BJ (cell line): ENCODE measurements at regions not wholly inside any gene's neighbourhood (a gene's known extent, or its start where the extent isn't known, plus 50 kb on each side); places are given as distances from the start of the nearest gene placed in this dataset.

Experiments
- CTCF ChIA-PET: fragments of 350-600 bp; formaldehyde crosslinking; extraction: SDS; loops from one replicate; lab custom pipeline; 2021; ENCODE audit warnings: antibody characterized with exemption, inconsistent platforms; lab: Yijun Ruan, JAX
- POLR2A ChIA-PET: fragments of 300-600 bp; sonication (Branson Sonifier 250); formaldehyde crosslinking; extraction: SDS; loops from one replicate; lab custom pipeline; 2021; ENCODE audit warnings: antibody characterized with exemption; lab: Charles Lee
- DNase-seq: peaks from one replicate; pipeline ENCODE4 v3.0.0-alpha.2; 2011; ENCODE audit warnings: low read depth
- H3K27me3 ChIP-seq: 2 replicates; pipeline ENCODE4 v1.6.0; 2011; ENCODE audit warnings: low read length; ENCODE audit not compliant: control insufficient read depth, insufficient read depth
- H3K36me3 ChIP-seq: 2 replicates; pipeline ENCODE4 v1.5.1; 2011; ENCODE audit warnings: low read length; ENCODE audit not compliant: control insufficient read depth, insufficient read depth
- H3K4me3 ChIP-seq: 2 replicates; pipeline ENCODE4 v1.5.1; 2011; ENCODE audit warnings: low read depth, mild to moderate bottlenecking, control low read depth, low read length
- TF ChIP-seq, protein P1 (sequence below): IDR thresholded peaks from 2 replicates; pipeline ENCODE4 v1.5.1; 2011; ENCODE audit warnings: low read depth, mild to moderate bottlenecking, control low read depth, inconsistent platforms, low read length, moderate library complexity; ENCODE audit not compliant: insufficient read depth

DNA sequence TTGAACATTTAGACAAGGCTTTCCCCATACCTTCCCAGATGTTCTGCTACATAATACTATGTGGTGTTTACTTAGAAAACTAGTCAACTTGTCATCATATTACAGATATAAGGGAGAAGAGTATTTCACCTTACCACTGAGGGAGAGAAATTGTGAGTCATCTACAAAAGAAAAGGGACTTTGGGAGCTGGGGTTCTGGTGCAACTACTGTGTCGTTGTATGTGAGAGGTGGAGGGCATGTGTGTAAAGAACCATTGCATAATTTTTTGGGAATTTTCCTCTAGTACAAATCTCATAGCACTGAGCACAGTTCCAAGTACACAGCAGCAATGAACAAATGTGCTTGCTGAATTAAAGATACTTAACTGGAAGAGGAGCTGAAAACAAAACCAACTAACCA lies 665.6 kb downstream of the DHX35 start:
- TF ChIP-seq, protein P1, sequence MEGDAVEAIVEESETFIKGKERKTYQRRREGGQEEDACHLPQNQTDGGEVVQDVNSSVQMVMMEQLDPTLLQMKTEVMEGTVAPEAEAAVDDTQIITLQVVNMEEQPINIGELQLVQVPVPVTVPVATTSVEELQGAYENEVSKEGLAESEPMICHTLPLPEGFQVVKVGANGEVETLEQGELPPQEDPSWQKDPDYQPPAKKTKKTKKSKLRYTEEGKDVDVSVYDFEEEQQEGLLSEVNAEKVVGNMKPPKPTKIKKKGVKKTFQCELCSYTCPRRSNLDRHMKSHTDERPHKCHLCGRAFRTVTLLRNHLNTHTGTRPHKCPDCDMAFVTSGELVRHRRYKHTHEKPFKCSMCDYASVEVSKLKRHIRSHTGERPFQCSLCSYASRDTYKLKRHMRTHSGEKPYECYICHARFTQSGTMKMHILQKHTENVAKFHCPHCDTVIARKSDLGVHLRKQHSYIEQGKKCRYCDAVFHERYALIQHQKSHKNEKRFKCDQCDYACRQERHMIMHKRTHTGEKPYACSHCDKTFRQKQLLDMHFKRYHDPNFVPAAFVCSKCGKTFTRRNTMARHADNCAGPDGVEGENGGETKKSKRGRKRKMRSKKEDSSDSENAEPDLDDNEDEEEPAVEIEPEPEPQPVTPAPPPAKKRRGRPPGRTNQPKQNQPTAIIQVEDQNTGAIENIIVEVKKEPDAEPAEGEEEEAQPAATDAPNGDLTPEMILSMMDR, result no peak
- DNase-seq, result no peak
- Histone ChIP-seq H3K27me3 (no peaks in the 10 kb centered on the region), H3K4me3 (no peak overlapping the region), H3K36me3 (no peaks in the 10 kb centered on the region)
- POLR2A ChIA-PET, result no interaction called here
- CTCF ChIA-PET, result interaction anchor here (0.9 kb wide), 1 partner anchor 9 kb away, joined by 3 read pairs; no protein-coding TSS in a partner anchor

DNA sequence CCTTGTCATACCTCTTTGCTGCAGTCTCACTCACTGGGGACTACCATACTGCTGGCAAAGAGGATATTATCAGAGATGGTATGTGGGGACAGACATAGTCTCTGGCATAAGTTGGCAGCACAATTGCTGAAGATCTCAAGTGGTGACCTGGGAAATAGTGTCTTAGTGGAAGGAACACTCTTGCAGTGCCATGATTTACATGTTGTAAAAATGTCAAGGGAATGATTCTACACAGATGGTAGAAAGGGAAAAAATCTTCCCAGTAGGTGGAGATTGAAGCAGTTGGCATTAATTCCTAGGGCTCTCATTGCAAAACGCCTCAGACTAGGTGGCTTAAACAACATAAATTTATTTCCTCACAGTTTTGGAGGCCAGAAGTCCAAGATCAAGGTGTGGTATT lies 662.2 kb downstream of the DHX35 start:
- H3K27me3 ChIP-seq, result no peaks in the 10 kb centered on the region
- no peaks in the 10 kb centered on the region for H3K36me3 ChIP-seq
- ChIA-PET POLR2A (no interaction called here), CTCF (no interaction called here)
- TF ChIP-seq, protein P1, result no peak
- DNase-seq, result no peak
- H3K4me3 ChIP-seq, result no peak overlapping the region

DNA sequence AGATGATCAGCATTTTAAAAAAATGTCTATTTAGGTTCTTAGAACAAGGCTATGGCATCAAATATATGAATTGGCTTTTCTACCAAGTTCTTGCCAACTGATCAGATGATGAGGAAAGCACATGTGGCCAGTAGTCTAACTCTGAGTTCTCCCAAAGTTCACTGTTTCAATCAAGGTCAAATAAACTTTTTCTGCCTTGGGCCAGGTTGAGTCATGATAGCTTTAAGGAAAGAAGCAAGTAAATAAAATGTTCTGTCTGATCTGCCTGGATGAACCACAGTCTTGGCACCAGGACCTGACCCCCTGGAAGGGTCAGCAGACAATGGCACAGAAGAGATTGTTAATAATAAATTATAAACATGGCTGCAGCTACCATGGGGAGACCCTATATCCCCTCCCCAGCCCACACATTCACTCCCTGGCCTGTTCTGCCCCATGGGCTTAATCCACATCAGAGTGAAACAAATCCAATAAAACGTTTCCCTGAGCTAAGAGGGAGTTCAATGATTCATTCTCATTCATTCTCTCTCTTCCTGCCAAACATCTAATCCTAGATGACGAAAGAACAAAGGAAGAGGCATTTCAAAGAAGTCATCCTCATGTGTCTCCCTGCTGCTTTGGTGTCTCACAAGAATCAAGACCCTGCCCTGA lies 661.6 kb downstream of the DHX35 start:
- CTCF ChIA-PET, result no interaction called here

DNA sequence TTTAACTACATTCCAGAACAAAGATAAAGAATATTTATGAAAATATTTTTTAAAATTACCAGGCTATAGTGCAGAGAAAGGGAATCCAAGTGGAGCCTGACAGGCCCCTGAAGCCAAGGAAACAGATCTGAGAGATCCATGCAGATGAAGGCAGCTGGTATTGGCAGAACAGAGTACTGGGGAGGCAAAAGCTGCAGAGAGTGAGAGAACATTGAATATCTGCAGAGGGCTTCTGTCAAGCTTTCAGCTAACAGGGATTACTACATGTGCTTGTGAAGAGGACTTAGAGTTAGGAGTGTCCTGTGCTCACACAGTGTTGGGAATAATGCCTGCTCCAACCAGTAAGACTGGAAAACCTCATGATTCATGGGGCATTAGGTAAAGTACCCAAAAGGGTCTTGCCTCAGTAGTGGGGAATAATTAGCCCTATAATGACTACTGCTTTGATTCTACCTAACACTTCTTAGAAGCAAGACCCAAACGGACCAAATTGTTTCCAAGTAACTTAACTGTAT lies 657.2 kb downstream of the DHX35 start:
- TF ChIP-seq, protein P1, result no peak
- no peak for DNase-seq
- no peaks in the 10 kb centered on the region for H3K36me3 ChIP-seq
- H3K27me3 ChIP-seq, result no peaks in the 10 kb centered on the region
- H3K4me3 ChIP-seq, result no peak overlapping the region
- POLR2A ChIA-PET, result no interaction called here
- CTCF ChIA-PET, result no interaction called here

More for the DNA sequence above, 661.6 kb downstream of the DHX35 start:
- DNase-seq, result no peak
- TF ChIP-seq, protein P1, result no peak
- H3K4me3 ChIP-seq, result no peak overlapping the region
- no peaks in the 10 kb centered on the region for H3K27me3 ChIP-seq
- POLR2A ChIA-PET, result no interaction called here
- H3K36me3 ChIP-seq, result no peaks in the 10 kb centered on the region

DNA sequence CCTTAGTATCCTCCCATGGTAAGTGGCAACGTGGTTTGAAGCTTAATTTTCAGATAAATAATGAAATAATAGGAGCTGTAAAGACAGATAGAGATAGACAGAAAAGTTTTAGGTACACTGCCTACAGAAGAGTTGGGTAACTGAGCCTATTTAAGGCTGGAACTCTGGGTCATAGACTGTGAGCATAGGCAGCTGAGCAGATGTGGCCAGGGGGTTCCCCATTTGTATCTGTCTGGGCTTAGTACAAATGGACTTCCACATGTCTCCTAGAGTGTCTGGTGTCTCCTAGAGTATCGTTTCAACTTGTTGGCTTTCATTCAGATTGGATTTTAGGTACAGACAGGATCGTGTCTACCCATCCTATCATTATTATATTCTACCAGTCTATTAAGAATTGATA lies 649.8 kb downstream of the DHX35 start:
- Histone ChIP-seq H3K4me3 (no peak overlapping the region), H3K36me3 (no peaks in the 10 kb centered on the region), H3K27me3 (no peaks in the 10 kb centered on the region)
- POLR2A ChIA-PET, result no interaction called here
- DNase-seq, result no peak
- TF ChIP-seq, protein P1, result no peak
- CTCF ChIA-PET, result no interaction called here
